Astrocyte of the spinal cord (primary cell): ENCODE measurements at regions not wholly inside any gene's neighbourhood (a gene's known extent, or its start where the extent isn't known, plus 50 kb on each side); places are given as distances from the start of the nearest gene placed in this dataset.

Experiments
- DNase-seq: peaks from one replicate; pipeline ENCODE4 v3.0.0; 2011; ENCODE audit warnings: low read depth, low spot score
- H3K4me3 ChIP-seq: 2 replicates; pipeline ENCODE4 v1.5.1; 2011; ENCODE audit warnings: low read depth, mild to moderate bottlenecking, low read length, moderate library complexity
- in situ Hi-C: cut with HindIII; loops from 2 replicates; pipeline ENCODE4 v1.10.0; 2017; ENCODE audit warnings: low sequenced_read_pairs
- TF ChIP-seq, protein P1 (sequence below): IDR thresholded peaks from 2 replicates; pipeline ENCODE4 v1.5.1; 2012; ENCODE audit warnings: low read depth, mild to moderate bottlenecking, low read length, inconsistent platforms

DNA sequence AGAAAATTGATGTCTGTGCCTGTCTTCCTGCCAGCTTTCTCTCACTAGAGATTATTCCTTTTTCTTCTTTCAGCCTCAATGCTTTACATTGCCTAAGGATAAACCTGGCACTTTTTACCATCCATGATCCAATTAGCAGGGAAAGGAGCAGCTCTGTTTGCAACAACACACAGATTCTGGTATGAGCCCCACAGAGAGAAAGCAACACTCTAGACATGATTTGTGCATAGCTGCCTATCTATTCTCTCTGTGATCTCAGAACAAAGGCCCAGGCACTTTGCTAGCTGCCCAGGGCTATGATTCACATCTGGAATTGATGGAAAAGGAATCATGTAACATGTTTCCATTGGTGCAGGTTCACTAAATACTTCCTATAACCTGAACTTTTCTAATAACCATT lies 685.0 kb downstream of the ETS1 start:
- in situ Hi-C loops: no loop called here
- DNase-seq: no peak
- H3K4me3 ChIP-seq: no peak overlapping the region
- TF ChIP-seq, protein P1, sequence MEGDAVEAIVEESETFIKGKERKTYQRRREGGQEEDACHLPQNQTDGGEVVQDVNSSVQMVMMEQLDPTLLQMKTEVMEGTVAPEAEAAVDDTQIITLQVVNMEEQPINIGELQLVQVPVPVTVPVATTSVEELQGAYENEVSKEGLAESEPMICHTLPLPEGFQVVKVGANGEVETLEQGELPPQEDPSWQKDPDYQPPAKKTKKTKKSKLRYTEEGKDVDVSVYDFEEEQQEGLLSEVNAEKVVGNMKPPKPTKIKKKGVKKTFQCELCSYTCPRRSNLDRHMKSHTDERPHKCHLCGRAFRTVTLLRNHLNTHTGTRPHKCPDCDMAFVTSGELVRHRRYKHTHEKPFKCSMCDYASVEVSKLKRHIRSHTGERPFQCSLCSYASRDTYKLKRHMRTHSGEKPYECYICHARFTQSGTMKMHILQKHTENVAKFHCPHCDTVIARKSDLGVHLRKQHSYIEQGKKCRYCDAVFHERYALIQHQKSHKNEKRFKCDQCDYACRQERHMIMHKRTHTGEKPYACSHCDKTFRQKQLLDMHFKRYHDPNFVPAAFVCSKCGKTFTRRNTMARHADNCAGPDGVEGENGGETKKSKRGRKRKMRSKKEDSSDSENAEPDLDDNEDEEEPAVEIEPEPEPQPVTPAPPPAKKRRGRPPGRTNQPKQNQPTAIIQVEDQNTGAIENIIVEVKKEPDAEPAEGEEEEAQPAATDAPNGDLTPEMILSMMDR: no peak

GRCh38 chr11:127898422-127899365 lies 688.7 kb downstream of the ETS1 start:
- no peak for DNase-seq
- H3K4me3 ChIP-seq: no peak overlapping the region
- in situ Hi-C loops: no loop called here
- TF ChIP-seq, protein P1: no peak

DNA sequence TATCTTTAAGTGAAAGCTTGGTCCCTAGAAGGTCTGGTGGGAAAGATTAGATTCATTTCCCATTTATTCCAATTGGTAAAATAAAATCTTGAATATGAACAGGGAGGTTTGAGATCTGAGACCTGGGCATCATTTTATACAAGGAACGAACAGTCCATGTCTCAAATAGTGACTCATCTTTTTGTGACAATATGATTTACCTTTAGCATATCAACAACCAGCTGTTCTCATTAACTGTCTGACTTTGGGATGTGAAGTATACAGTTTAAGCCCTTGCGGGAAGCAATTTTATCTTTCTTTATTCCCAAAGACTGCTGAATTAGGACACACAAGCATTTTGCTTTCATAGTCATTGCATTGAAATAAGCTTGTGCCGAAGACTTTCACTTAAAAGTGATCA lies 691.6 kb downstream of the ETS1 start:
- no peak for DNase-seq
- in situ Hi-C loops: no loop called here
- no peak overlapping the region for H3K4me3 ChIP-seq
- TF ChIP-seq, protein P1: no peak

DNA sequence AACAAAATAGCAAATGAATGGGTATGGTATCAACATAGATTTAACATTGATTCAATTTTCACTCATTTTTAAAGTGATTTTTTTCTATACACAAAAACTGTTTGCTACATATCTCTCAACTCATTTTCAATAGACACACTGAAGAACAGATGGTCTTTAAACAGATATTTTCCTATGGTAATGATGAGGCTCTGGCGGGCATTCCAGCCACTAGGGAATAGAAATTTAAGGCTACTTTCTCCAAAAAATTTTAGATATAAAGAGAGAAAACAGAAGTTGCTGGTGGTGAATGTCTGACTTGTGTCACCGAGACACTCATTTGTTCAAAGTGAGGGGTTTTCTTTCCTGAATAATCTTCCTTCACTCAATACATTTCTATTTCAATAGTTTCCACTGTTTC lies 693.0 kb downstream of the ETS1 start:
- in situ Hi-C loops: no loop called here
- TF ChIP-seq, protein P1: no peak
- no peak overlapping the region for H3K4me3 ChIP-seq
- no peak for DNase-seq

- in situ Hi-C loops: no loop called here
- no peak overlapping the region for H3K4me3 ChIP-seq
- TF ChIP-seq, protein P1: no peak
- no peak for DNase-seq
These were observed 697.2 kb downstream of the ETS1 start for GRCh38 chr11:127890030-127890615.

DNA sequence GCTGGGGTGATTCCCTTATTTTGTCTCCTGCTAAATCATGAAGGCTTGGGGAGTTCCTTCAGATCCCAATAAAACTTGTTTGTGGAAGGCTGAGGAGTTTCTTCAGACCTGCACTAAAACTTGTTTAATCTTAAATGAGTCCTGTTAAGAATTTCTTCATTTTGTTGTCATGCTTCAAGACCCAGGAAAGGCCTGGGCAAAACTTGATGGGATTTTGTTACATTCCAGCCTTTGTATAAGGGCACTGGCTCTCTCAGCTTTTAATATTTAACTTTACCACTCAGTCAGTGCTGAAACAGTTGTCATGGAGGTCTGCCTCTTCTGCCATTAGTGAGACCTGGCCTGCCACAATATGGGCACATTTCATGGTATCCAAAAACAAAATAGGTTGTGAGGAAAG lies 699.0 kb downstream of the ETS1 start:
- TF ChIP-seq, protein P1: no peak
- DNase-seq: no peak
- in situ Hi-C loops: no loop called here
- H3K4me3 ChIP-seq: no peak overlapping the region
